ENCODE measurements at regions not wholly inside any gene's neighbourhood (a gene's known extent, or its start where the extent isn't known, plus 50 kb on each side); places are given as distances from the start of the nearest gene placed in this dataset.

- no peak for DNase-seq (ENCODE audit: low read depth in 2 of 2)
These were observed 456.8 kb downstream of the MTX2 start for GRCh38 chr2:176725873-176726645.

- DNase-seq (ENCODE audit: low read depth in 2 of 2) = no peak
These were observed 458.5 kb downstream of the MTX2 start for GRCh38 chr2:176727696-176728095.

- DNase-seq (ENCODE audit: low read depth in 2 of 2) = peak; percentile 46
These were observed 460.7 kb downstream of the MTX2 start for GRCh38 chr2:176729706-176730569.

DNA sequence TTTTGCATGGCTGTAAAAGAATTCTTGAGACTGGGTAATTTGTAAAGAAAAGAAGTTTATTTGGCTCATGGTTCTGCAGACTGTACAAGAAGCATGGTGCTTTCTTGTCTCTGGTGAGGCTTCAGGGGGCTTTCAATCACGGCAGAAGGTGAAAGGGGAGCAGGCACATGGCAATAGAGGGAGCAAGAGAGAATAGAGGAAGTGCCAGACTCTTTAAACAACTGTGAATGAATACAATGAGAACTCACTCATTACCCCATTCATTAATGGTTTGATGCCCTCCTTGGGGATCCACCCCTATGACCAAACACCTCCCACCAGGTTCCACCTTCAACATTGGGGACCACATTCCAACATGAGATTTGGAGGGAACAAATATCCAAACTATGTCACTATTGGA, 463.5 kb downstream of the MTX2 start:
- no peak for DNase-seq (ENCODE audit: low read depth in 2 of 2)

GRCh38 chr2:176733698-176734430, 464.6 kb downstream of the MTX2 start:
- DNase-seq (ENCODE audit: low read depth in 2 of 2) = no peak

DNA sequence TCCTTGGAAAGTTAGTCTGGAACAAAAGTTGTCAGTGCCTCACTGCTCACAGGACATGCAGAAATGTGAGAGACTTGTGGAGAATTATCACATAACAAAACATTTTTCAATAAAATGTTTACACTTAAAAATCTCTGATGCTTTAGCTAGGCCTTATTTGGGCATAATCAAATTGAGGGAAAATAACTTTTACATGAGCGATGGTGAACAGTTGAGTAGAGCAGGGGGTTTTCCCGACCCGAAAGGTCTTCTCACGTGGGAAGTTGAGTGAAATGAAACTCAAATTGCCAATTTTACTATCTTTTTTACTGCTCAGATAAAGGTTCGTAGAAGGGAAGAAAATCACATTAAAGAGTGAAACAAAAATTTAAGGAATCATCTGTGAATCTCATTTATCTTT, 465.6 kb downstream of the MTX2 start:
- no peak for DNase-seq (ENCODE audit: low read depth in 2 of 2)

DNA sequence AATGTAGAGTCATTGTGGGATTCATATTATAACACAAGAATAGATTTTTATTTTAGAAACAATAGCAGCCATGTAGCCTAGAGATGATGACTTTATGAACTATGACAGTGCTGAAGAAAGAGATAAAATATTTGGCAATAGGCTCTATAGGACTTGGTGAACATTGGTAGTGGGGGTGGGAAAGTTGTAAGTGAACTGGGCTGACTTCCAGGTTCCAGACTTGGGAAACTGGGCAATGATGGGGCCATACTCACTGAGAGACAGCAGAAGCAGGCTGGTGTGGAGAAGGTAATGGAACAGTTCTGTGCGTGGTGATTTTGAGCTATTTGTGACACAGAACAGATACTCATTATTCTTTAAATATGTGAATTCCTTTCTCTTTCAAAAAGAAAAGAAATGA, 470.3 kb upstream of the HNRNPA3 start:
- no peak for DNase-seq (ENCODE audit: low read depth in 2 of 2)

DNA sequence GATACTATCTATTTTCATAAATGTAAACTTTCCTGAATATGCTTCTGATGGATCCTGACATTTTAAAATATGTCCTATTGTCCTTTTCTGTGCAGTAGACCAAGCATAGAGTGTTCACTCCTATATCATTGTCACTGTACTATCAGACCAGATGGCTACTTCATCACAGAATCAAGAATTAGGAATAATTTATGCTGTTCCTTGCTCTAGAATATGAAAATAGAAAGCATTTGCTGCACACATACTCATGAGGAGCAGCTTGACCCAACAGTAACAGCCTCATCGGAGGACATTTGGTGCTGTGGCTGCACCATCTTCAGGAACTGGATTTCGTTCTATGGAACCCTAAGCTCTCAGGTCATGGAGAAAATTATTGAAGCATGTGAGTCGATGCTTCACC, 468.9 kb upstream of the HNRNPA3 start:
- DNase-seq (ENCODE audit: low read depth in 2 of 2) = no peak

GRCh38 chr2:176744146-176744545, 468.4 kb upstream of the HNRNPA3 start:
- DNase-seq (ENCODE audit: low read depth in 2 of 2) = no peak

- DNase-seq (ENCODE audit: low read depth in 2 of 2) = no peak
These were observed 466.9 kb upstream of the HNRNPA3 start for GRCh38 chr2:176745543-176746200.

GRCh38 chr2:176746411-176746810, 466.2 kb upstream of the HNRNPA3 start:
- DNase-seq (ENCODE audit: low read depth in 2 of 2) = no peak

DNA sequence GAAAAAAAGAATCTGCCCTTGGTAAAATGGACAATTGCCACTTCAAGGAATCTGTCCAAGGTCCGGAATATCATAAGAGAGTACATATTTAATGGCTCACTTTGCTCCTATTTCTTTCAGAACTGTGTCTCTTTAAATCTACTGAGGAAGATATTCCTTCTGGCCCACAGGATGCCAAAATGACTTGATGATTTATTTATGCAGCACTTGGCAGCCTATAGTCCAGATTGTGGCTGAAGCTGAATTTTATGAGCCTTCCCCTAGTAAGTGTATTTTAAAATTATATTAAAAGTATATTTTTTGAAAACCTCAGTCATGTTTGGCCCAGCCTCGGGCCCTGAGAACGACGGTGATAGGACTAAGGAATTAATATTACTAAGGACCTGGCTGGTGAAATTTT, 465.1 kb upstream of the HNRNPA3 start:
- peak; percentile 16 to 17 for DNase-seq (ENCODE audit: low read depth in 2 of 2)

GRCh38 chr2:176747928-176748327, 464.7 kb upstream of the HNRNPA3 start:
- DNase-seq (ENCODE audit: low read depth in 2 of 2) = no peak

GRCh38 chr2:176748662-176749061, 463.9 kb upstream of the HNRNPA3 start:
- no peak for DNase-seq (ENCODE audit: low read depth in 2 of 2)

DNA sequence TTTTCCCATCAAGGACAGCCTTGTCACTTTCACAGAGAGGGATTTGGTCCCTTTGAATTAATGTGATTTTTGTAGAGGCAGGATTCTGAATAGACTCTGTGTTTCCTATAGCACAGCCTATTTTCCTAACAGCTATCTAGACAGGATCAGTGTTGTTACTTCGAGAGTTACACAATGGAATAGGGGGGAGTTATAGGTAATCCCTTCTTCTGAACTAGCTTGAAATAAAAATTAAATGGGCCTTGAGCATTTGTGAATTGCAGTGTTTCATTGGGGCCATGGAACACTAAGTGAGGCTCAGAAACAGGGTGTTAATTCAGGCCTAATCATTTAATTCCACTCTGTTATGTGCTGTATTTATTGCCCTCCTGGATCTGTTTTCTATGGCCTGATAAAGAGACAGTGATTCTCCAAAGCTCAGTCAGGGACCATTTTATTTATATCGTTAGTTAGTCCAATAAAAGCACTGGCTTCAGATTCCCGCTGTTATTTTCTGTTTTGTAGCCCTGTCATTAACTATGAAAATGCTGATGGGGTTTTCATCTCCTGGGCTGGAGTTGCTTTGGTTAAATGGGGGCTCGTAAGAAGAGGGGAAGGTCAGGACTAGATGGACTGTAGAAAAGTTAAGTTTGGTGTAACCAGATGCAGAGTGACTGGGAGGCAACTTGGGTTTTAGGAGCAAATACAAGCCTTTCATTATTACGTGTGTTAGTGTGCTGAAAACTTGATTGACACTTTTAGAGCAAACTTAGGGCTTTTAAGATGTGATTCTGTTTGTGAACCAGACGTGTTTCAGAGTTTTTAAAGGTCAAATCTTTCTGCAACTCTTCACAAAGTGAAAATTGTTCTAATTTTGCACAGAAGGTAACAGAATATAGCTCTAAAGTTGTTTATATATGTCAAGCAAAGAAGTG, 461.0 kb upstream of the HNRNPA3 start:
- no peak for DNase-seq (ENCODE audit: low read depth in 2 of 2)

DNA sequence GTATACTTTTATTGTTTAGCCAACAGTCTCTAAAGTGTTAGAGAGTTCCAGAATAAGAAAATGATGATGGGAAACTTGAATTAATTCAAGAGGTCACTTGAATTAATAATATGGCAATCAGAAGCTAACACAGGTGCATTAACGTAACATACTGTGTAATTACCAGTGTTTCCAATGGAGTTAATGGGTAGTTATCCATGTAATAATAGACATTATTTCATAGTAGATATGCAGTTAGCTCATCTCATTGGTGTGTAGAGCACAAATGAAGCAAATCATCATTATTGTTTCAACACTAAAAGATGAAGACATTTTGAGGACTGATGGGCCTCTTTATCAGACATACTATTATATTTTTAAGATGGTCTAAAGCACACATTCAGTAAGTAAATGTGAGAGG, 460.3 kb upstream of the HNRNPA3 start:
- DNase-seq (ENCODE audit: low read depth in 2 of 2) = no peak

GRCh38 chr2:176753205-176753604, 459.4 kb upstream of the HNRNPA3 start:
- no peak for DNase-seq (ENCODE audit: low read depth in 2 of 2)

DNA sequence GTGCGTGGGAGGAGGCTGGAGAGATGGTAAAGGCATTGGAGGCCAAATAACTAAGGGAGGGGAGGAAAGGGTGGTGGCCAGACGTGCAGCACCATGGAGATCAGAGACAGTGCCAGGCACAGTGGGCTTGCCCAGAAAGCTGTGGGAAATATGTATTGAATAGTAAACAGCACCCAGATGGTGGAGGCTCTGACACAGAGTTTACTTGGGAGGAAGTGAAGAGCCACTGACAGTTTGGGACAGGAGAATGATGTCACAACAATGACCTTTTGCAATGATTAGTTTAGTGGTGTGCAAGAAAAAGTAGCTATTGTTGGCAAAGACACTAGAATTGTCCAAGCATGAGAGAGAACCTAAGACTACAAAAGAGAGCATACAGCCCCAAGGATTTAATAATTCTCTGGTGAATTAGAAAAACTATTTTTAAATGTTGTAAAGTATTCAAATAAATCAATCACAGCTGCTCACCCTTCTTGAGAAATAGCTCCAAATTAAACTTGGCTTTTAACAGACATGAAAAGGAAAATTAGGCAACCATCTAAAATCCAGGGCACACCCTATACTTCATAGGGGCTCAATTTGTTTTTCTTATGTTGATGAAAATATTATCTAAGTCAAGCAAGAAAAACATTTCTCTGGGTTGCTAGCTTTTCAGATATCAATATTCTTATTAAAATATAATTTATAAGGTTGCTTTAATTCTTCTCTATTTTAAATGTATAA, 458.7 kb upstream of the HNRNPA3 start:
- no peak for DNase-seq (ENCODE audit: low read depth in 2 of 2)

- no peak for DNase-seq (ENCODE audit: low read depth in 2 of 2)
These were observed 457.0 kb upstream of the HNRNPA3 start for GRCh38 chr2:176755537-176756135.

GRCh38 chr2:176758426-176758825, 454.2 kb upstream of the HNRNPA3 start:
- DNase-seq (ENCODE audit: low read depth in 2 of 2) = no peak

All from fibroblast of skin of left quadriceps (primary cell).